IMR-90 (cell line): ENCODE measurements at regions not wholly inside any gene's neighbourhood (a gene's known extent, or its start where the extent isn't known, plus 50 kb on each side); places are given as distances from the start of the nearest gene placed in this dataset.
"Not testable (repeated sequence)": the region's sequence is repeated elsewhere in the genome, so short reads cannot be mapped to it uniquely, and the experiment has no call there.

Experiments used
- ATAC-seq: fragments of 200-7000 bp; cut with Tn5 transposase; 2 replicates; pipeline ENCODE4 v1.9.1; 2020; ENCODE audit warnings: low read depth, mild to moderate bottlenecking, moderate library complexity
- BruUV-seq: library from RNA; stranded (reverse); fragments of 400-500 nt; replicated peaks from 2 replicates; lab custom pipeline; 2021; lab: Mats Ljungman, UMichigan
- CTCF ChIA-PET: fragments of 300-600 bp; formaldehyde crosslinking; extraction: SDS; loops from one replicate; lab custom pipeline; 2021; ENCODE audit warnings: antibody characterized with exemption; lab: Yijun Ruan, JAX
- POLR2A ChIA-PET: fragments of 300-600 bp; sonication (Branson Sonifier 250); formaldehyde crosslinking; loops from one replicate; lab custom pipeline; 2022; ENCODE audit warnings: antibody characterized with exemption; ENCODE audit not compliant: unreplicated experiment; lab: Charles Lee
- DNase-seq: peaks from one replicate; pipeline ENCODE4 v3.0.0; 2013
- H2AFZ ChIP-seq: replicated peaks from 2 replicates; pipeline ENCODE3; 2013; ENCODE audit warnings: low read length, mild to moderate bottlenecking; ENCODE audit not compliant: poor library complexity
- H2AK5ac ChIP-seq: 2 replicates; pipeline ENCODE4 v1.6.1; 2013; ENCODE audit warnings: low read depth, low read length, inconsistent platforms
- H2AK9ac ChIP-seq: replicated peaks from 2 replicates; pipeline ENCODE3; 2013; ENCODE audit warnings: mild to moderate bottlenecking, low read depth, low read length, moderate library complexity; ENCODE audit not compliant: poor library complexity
- H2BK120ac ChIP-seq: 2 replicates; pipeline ENCODE4 v1.6.1; 2013; ENCODE audit warnings: low read depth, low read length, inconsistent platforms
- H2BK15ac ChIP-seq: 3 replicates; pipeline ENCODE4 v1.6.1; 2013; ENCODE audit warnings: low read depth, low read length, inconsistent platforms
- H2BK20ac ChIP-seq: 2 replicates; pipeline ENCODE4 v1.6.1; 2013; ENCODE audit warnings: low read depth, mild to moderate bottlenecking, inconsistent platforms, low read length, moderate library complexity
- H2BK5ac ChIP-seq: 2 replicates; pipeline ENCODE4 v1.6.1; 2013; ENCODE audit warnings: mild to moderate bottlenecking, low read depth, low read length, inconsistent platforms; ENCODE audit not compliant: poor library complexity, severe bottlenecking
- H3K14ac ChIP-seq: replicated peaks from 2 replicates; pipeline ENCODE4 v1.6.1; 2013; ENCODE audit warnings: low read depth, low read length, inconsistent platforms
- H3K18ac ChIP-seq: 2 replicates; pipeline ENCODE4 v1.6.1; 2013; ENCODE audit warnings: low read depth, low read length, control low read depth
- H3K23ac ChIP-seq: 2 replicates; pipeline ENCODE4 v1.6.1; 2013; ENCODE audit warnings: low read depth, low read length, inconsistent platforms
- H3K27ac ChIP-seq: 2 replicates; pipeline ENCODE4 v1.5.1; 2013; ENCODE audit warnings: mild to moderate bottlenecking, control low read depth, low read length; ENCODE audit not compliant: insufficient read depth
- H3K27me3 ChIP-seq: 2 replicates; pipeline ENCODE4 v1.6.1; 2013; ENCODE audit warnings: low read length; ENCODE audit not compliant: control insufficient read depth, insufficient read depth
- H3K36me3 ChIP-seq: 2 replicates; pipeline ENCODE4 v1.6.1; 2013; ENCODE audit warnings: low read length, mixed read lengths; ENCODE audit not compliant: control insufficient read depth, insufficient read depth
- H3K4ac ChIP-seq: 2 replicates; pipeline ENCODE4 v1.6.1; 2013; ENCODE audit warnings: low read depth, low read length, inconsistent platforms
- H3K4me1 ChIP-seq: 2 replicates; pipeline ENCODE4 v1.6.1; 2013; ENCODE audit warnings: low read length, mixed read lengths; ENCODE audit not compliant: control insufficient read depth, insufficient read depth
- H3K4me2 ChIP-seq: 2 replicates; pipeline ENCODE4 v1.6.1; 2013; ENCODE audit warnings: low read depth, mild to moderate bottlenecking, control low read depth, low read length, moderate library complexity
- H3K4me3 ChIP-seq: 2 replicates; pipeline ENCODE4 v1.5.1; 2013; ENCODE audit warnings: low read depth, mild to moderate bottlenecking, control low read depth, low read length, moderate library complexity; ENCODE audit not compliant: insufficient read depth
- H3K56ac ChIP-seq: 2 replicates; pipeline ENCODE4 v1.6.1; 2013; ENCODE audit warnings: low read length, inconsistent platforms; ENCODE audit not compliant: insufficient read depth; ENCODE audit errors: extremely low read depth
- H3K79me1 ChIP-seq, 2 experiments: 2 replicates each; pipeline ENCODE4 v1.6.1; 2013; ENCODE audit warnings: low read length in 2 of 2, inconsistent platforms in 1 of 2, low read depth in 1 of 2
- H3K9ac ChIP-seq: 2 replicates; pipeline ENCODE4 v1.6.1; 2013; ENCODE audit warnings: low read depth, low read length, control low read depth
- H3K9me1 ChIP-seq: 2 replicates; pipeline ENCODE4 v1.6.1; 2013; ENCODE audit warnings: low read length, inconsistent platforms; ENCODE audit not compliant: insufficient read depth
- H3K9me3 ChIP-seq: 2 replicates; pipeline ENCODE4 v1.6.1; 2013; ENCODE audit warnings: low read length; ENCODE audit not compliant: control insufficient read depth, insufficient read depth
- H4K20me1 ChIP-seq: 2 replicates; pipeline ENCODE4 v1.6.1; 2013; ENCODE audit warnings: low read length, inconsistent platforms; ENCODE audit not compliant: insufficient read depth
- H4K5ac ChIP-seq: 2 replicates; pipeline ENCODE4 v1.6.1; 2013; ENCODE audit warnings: mild to moderate bottlenecking, low read depth, low read length, control low read depth
- H4K8ac ChIP-seq, 2 experiments: 2 replicates each; pipeline ENCODE4 v1.6.1; 2013; ENCODE audit warnings: low read depth in 2 of 2, low read length in 2 of 2, control low read depth in 1 of 2, inconsistent platforms in 1 of 2
- H4K91ac ChIP-seq: 2 replicates; pipeline ENCODE4 v1.6.1; 2013; ENCODE audit warnings: low read depth, low read length, inconsistent platforms; ENCODE audit not compliant: insufficient read depth
- CEBPB ChIP-seq: IDR thresholded peaks from 2 replicates; pipeline ENCODE4 v1.6.1; 2012; ENCODE audit warnings: low read depth, low read length, improper control_type of control experiment
- RAD21 ChIP-seq: IDR thresholded peaks from 2 replicates; pipeline ENCODE4 v1.6.1; 2012; ENCODE audit warnings: low read length, improper control_type of control experiment
- WGBS, 2 experiments: methylation state at CpG; one replicate each; pipeline versions ENCODE4 v1.1.5 to v1.1.7; 2013; ENCODE audit warnings: missing lambda C conversion rate in 2 of 2; ENCODE audit not compliant: insufficient read length in 1 of 2; ENCODE audit errors: extremely low coverage in 2 of 2; 5-methylcytosine and 5-hydroxymethylcytosine counted together
- dilution Hi-C: fragments of 300-500 bp; cut with HindIII; formaldehyde crosslinking; loops from one replicate; pipeline ENCODE4 v1.14.3; 2018; ENCODE audit warnings: low sequenced_read_pairs; ENCODE audit not compliant: unreplicated experiment
- in situ Hi-C: fragments of 300-500 bp; cut with MboI; formaldehyde crosslinking; loops from 3 replicates; pipeline ENCODE4 v1.14.3; 2019; ENCODE audit warnings: low sequenced_read_pairs, inconsistent platforms, mixed read lengths
- intact Hi-C: fragments of 100-400 bp; cut with micrococcal nuclease; formaldehyde crosslinking; loops from 2 replicates; pipeline ENCODE4 v1.10.0; 2022

DNA sequence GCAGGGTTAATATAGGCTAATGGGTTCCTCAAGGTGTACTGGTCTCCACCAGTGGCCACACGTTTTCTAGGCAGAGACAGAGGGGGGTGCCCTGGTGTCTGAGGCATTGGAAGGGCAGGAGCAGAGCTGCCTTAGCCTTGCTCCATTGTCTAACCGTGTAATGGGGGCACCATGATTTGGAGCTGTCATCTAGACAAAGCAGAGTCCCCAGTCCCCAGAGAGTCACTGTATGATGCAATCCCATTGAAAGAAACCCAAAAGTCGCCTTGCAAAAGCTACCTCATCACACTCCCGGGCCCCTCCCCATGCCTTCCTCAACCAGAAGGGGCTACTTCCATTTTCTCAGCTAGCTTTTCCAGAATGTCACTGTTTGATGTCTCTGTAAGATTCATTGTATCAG, 487.1 kb downstream of the AACS start:
- Histone ChIP-seq H3K9me1 (no peaks in the 10 kb centered on the region), H3K27ac (no peak overlapping the region), H3K27me3 (no peaks in the 10 kb centered on the region), H3K4me1 (no peaks in the 10 kb centered on the region), H2BK20ac (no peak overlapping the region), H3K4me3 (no peak overlapping the region), H2BK120ac (no peak overlapping the region), H4K20me1 (no peaks in the 10 kb centered on the region), H3K23ac (no peak overlapping the region), H3K9me3 (peaks cover 25% of the 10 kb centered on the region), H2BK15ac (no peak overlapping the region), H2BK5ac (no peak overlapping the region), H3K56ac (no peak overlapping the region), H4K91ac (no peak overlapping the region), H3K36me3 (no peaks in the 10 kb centered on the region), H4K5ac (no peak overlapping the region), H3K4ac (no peak overlapping the region), H3K9ac (no peak overlapping the region), H3K4me2 (no peak overlapping the region), H2AK5ac (no peak overlapping the region), H3K18ac (no peak overlapping the region), H2AFZ (no peak overlapping the region), H2AK9ac (no peak overlapping the region), H4K8ac (no peak overlapping the region), H3K14ac (no peak overlapping the region), H3K79me1 (no peaks in the 10 kb centered on the region)
- ATAC-seq = no peak
- no peak for DNase-seq
- ChIA-PET POLR2A (no interaction called here), CTCF (interaction anchor here (0.6 kb wide), 1 partner anchor 16 kb away, joined by 3 read pairs; no protein-coding TSS in a partner anchor)
- no TSS peak for BruUV-seq
- intact Hi-C loops = no loop called here
- 0% methylated on average over 1 of the region's 4 CpGs; no CpG with 5 or more reads in 1 of the 2 experiments for WGBS, 2 experiments
- dilution Hi-C loops = no loop called here
- in situ Hi-C loops = no loop called here
- no peak for TF ChIP-seq RAD21
- 0 out of 2 replicates have a peak, but pooled peaks have one; percentile 13 for TF ChIP-seq CEBPB

- H2AFZ ChIP-seq, H3K79me1 ChIP-seq, H4K5ac ChIP-seq, in situ Hi-C loops, CTCF ChIA-PET, H3K4me3 ChIP-seq, H3K4me2 ChIP-seq, H3K4ac ChIP-seq, POLR2A ChIA-PET, H3K18ac ChIP-seq, H2BK5ac ChIP-seq, H3K9ac ChIP-seq, H2AK9ac ChIP-seq, H3K36me3 ChIP-seq, H3K14ac ChIP-seq, ATAC-seq, H3K27me3 ChIP-seq, H4K91ac ChIP-seq, H2AK5ac ChIP-seq, H3K56ac ChIP-seq, dilution Hi-C loops, intact Hi-C loops, H3K27ac ChIP-seq, BruUV-seq, H4K20me1 ChIP-seq, H3K9me1 ChIP-seq, H4K8ac ChIP-seq, H2BK120ac ChIP-seq, DNase-seq, H2BK15ac ChIP-seq, H2BK20ac ChIP-seq, H3K23ac ChIP-seq, H3K4me1 ChIP-seq: not testable (repeated sequence)
- no CpG with 5 or more reads among the region's 5 CpGs for WGBS, 2 experiments
- peaks cover 16% of the 10 kb centered on the region; the same call in 1 of the 2 replicates for H3K9me3 ChIP-seq
Observed at GRCh38 chr12:125561008-125561407, 495.8 kb downstream of the AACS start.
